ENCODE measurements at regions not wholly inside any gene's neighbourhood (a gene's known extent, or its start where the extent isn't known, plus 50 kb on each side); places are given as distances from the start of the nearest gene placed in this dataset.
A peak's percentile ranks its signal among the peaks of the same experiment; 100 is the strongest.

- DNase-seq (ENCODE audit: low read depth in 2 of 2) = no peak
These were observed 55.6 kb downstream of the PBDC1 start for GRCh38 chrX:76228499-76228898.

- DNase-seq (ENCODE audit: low read depth in 2 of 2) = no peak
These were observed 76.0 kb downstream of the PBDC1 start for GRCh38 chrX:76248901-76249300.

GRCh38 chrX:76253432-76253831 is 80.6 kb downstream of the PBDC1 start:
- DNase-seq (ENCODE audit: low read depth in 2 of 2) = peak in 1 of 2 donors; percentile 4

- DNase-seq (ENCODE audit: low read depth in 2 of 2) = no peak
These were observed 106.1 kb downstream of the PBDC1 start for GRCh38 chrX:76279007-76279406.

Data from stimulated activated CD8-positive, alpha-beta memory T cell treated with anti-CD3 and anti-CD28 coated beads, Interleukin-7, amount 100 ng/mL, for 1 hour (primary cell).